ENCODE measurements at regions not wholly inside any gene's neighbourhood (a gene's known extent, or its start where the extent isn't known, plus 50 kb on each side); places are given as distances from the start of the nearest gene placed in this dataset.
"Not testable (repeated sequence)": the region's sequence is repeated elsewhere in the genome, so short reads cannot be mapped to it uniquely, and the experiment has no call there.

DNA sequence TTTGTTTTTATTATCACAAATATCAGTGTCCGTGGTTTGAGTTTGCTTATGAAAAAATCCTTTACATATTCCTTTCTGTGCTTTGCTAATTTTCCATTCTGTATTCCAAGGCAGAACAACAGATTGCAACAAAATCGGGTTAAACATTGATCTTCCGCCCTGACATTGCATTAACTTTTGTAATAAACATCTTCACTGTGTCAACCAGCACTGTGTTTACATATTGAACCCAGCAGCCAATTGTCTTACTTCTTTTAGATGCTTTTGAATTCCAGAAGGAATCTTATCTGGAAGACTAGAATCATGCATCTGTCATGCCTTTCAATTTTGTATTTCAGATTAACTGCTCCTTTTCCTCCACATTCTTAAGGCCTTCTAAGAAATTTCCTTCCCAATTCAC lies 147.8 kb upstream of the CXXC4 start:
- no peak for DNase-seq
- in situ Hi-C loops (cut with HindIII; ENCODE audit: low pct_ligation_motif_present, low pct_unique_long_range_greater_than_20kb, low sequenced_read_pairs), result no loop called here

DNA sequence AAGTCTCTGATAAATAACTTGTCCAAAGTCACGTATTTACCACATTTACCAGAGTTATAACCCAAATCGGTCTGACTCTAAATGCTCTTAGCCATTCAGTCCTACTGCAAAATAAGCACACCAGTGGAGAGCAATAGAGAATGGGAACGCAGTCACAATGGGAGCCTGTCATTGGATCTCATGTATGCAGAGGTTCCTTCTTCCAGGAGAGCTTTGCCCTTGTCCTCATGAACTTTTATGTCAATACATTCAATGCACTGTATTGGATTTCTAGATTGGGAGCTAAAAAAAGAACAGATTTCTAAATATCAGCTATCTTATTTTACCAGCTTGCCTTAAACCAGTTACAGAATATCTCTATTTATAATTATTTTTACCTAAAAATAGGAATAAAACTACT lies 149.1 kb upstream of the CXXC4 start:
- in situ Hi-C loops (cut with HindIII; ENCODE audit: low pct_ligation_motif_present, low pct_unique_long_range_greater_than_20kb, low sequenced_read_pairs), result no loop called here
- no peak for DNase-seq

DNA sequence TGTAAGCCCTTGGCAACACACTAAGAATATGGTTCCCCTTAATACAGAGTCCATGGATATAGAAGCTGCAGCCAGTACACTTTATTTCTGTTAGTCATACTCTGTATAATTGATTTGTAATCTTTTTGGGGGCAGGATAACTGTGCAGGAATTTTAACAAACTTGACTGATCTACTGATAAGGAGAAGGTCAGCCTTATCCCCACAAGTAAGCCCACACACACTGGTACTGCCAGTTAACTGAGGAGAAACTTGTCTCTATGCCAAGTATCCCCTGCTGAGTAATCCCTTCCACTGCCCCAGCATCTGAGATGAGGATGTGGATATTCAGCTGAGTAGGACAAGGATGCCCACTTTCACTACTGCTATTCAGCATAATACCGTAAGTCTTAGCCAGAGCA lies 154.9 kb upstream of the CXXC4 start:
- no peak for DNase-seq
- in situ Hi-C loops (cut with HindIII; ENCODE audit: low pct_ligation_motif_present, low pct_unique_long_range_greater_than_20kb, low sequenced_read_pairs), result no loop called here

DNA sequence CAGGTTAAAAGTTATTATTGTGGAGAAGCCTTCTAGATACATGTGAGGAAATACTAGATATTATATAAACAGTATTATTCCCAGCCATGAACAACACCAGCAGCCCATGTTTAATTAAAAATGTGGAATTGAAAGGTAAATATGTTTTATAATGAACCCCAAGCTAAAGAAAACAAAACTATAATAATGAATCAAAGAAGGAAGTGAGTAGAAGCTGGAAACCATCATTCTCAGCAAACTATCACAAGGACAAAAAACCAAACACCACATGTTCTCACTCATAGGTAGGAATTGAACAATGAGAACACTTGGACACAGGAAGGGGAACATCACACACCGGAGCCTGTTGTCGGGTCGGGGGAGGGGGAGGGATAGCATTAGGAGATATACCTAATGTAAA lies 167.6 kb upstream of the CXXC4 start:
- DNase-seq; in situ Hi-C loops (cut with HindIII; ENCODE audit: low pct_ligation_motif_present, low pct_unique_long_range_greater_than_20kb, low sequenced_read_pairs): not testable (repeated sequence)

DNA sequence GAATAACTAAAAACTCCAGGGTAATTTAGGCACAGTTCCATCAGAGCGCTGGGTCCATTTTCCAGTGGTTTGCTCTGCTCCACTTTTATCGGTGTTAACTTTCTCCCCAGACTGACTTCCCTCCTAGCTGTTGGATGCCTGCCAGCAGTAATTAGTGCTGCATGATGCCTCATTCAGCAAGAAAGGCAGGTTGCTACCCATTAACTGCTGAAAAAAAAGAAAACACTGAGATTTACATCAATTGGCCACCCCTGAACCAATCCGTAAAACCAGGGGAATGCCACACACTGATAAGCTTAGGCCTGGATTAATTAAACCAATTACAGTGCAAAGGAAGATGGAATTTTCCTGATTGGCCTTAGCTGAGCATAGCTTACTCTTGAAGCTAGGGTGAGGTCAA lies 182.4 kb upstream of the CXXC4 start:
- in situ Hi-C loops (cut with HindIII; ENCODE audit: low pct_ligation_motif_present, low pct_unique_long_range_greater_than_20kb, low sequenced_read_pairs), result no loop called here
- DNase-seq, result no peak

DNA sequence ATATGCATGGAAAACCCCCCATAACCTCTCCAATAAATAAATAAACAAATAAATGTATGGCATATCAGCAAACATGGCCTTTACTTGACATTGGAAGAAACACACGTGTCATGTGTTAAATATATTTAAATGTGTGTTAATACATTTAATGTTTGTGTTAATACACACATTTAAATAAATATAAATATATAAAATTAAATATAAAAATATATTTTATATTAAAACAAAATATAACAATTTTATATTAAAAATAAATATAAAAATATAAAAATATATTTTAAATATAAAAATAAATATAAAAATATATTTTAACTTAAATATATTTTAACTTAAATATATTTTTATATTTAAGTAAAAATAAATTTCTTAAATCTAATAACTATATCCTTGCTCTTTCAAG lies 187.6 kb upstream of the CXXC4 start:
- DNase-seq, result no peak
- in situ Hi-C loops (cut with HindIII; ENCODE audit: low pct_ligation_motif_present, low pct_unique_long_range_greater_than_20kb, low sequenced_read_pairs), result no loop called here

DNA sequence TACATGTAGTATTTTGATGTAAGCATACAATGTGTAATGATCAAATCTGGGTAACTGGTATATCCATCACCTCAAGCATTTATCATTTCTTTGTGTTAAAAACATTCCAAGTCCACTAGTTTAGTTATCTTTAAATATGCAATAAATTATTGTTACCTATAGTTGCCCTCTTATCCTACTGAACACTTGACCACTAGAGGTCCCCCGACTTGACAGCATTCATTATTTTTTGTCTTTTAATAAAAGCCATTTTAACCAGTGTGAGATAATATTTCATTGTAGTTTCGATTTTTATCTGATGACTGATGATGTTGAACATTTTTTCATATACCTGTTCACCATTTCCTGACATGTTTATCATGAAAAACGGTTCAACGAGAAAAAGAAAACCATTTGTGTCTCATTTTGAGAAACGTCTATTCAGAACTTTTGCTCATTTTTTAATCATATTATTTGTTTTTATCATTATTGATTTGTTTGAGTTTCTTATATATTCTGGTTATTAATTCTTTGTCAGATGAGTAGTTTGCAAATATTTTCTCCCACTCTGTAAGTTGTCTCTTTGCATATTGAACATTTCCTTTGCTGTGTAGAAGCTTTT lies 199.0 kb upstream of the CXXC4 start:
- DNase-seq, result peak; percentile 27
- in situ Hi-C loops (cut with HindIII; ENCODE audit: low pct_ligation_motif_present, low pct_unique_long_range_greater_than_20kb, low sequenced_read_pairs), result no loop called here

DNA sequence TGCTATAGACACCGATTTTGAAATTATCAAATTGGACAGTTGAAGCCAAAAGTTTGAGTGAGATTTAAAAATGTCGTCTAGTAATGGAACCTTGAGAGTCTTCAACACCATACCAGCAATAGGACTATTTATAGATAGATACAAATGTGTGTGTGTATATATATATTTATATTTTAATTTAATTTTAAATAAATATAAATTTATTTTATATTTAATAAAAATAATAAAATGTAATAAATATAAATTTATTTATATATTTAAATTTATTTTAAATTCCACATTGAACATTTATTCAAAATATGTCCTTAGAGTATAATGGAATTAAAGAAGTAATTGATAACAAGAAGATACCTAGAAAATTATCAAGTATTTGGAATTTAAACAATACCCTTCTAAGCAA lies 221.9 kb upstream of the CXXC4 start:
- DNase-seq, result no peak
- in situ Hi-C loops (cut with HindIII; ENCODE audit: low pct_ligation_motif_present, low pct_unique_long_range_greater_than_20kb, low sequenced_read_pairs), result no loop called here

DNA sequence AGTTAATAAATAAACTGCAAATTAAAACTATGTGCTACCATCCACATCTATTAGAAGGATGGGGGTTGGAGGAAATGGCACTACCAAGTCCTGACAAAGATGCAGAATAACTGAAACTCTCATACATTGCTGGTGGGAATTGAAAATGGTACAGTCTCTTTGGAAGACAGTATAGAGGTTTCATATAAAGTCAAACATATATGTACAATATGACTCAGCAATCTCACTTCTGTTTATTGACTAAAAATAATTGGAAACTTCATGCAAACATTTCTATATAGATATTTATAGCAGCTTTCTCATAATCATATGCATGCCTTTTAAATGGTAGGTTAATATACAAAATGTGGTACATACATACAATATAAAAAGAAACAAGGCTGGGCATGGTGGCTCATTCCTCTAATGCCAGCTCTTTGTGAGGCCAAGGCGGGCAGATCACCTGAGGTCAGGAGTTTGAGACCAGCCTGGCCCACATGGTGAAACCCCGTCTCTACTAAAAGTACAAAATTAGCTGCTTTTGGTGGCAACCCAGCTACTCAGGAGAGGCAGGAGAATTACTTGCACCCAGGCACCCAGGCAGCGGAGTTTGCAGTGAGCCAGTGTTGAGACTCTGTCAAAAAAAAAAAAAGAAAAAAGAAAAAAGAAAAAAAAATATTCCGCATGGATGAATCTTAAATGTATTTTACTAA lies 225.0 kb upstream of the CXXC4 start:
- in situ Hi-C loops (cut with HindIII; ENCODE audit: low pct_ligation_motif_present, low pct_unique_long_range_greater_than_20kb, low sequenced_read_pairs), result no loop called here
- no peak for DNase-seq

DNA sequence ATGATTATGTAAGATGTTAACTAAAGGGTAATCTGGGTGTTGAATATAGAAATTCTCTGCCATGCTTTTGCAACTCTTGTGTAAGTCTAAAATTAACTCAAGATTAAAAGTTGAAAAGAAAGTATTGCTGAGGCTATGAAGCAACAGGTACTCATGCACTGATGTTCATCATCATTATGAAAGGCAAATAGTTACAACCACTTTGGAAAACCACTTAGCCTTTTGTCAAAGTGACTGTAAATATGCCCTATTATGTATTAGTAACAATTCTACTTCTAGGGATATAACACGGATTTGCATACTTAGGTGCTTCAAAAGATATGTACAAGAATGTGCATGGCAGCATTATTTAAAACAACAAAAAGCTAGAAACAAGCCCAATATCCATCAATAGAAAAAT lies 227.8 kb upstream of the CXXC4 start:
- in situ Hi-C loops (cut with HindIII; ENCODE audit: low pct_ligation_motif_present, low pct_unique_long_range_greater_than_20kb, low sequenced_read_pairs), result no loop called here
- DNase-seq, result no peak

DNA sequence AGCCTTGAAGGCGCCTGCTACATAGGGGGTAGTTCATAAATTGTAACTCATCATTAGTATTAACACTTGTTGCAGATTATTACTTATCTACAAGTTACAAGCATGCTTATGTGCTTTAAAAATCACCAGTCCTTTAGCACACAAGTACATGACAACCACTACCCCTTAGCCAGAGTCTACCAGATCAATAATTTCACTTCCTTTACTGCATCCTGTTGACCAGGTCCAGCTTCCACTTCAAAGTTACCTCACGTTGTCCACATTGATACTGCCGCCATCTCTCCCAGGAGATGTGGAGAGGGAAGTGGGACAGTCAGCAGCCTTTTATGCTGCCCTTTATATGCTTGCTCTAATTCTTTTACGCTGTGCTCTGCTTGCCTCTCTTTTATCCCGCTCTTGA lies 231.3 kb upstream of the CXXC4 start:
- in situ Hi-C loops (cut with HindIII; ENCODE audit: low pct_ligation_motif_present, low pct_unique_long_range_greater_than_20kb, low sequenced_read_pairs), result no loop called here
- no peak for DNase-seq

DNA sequence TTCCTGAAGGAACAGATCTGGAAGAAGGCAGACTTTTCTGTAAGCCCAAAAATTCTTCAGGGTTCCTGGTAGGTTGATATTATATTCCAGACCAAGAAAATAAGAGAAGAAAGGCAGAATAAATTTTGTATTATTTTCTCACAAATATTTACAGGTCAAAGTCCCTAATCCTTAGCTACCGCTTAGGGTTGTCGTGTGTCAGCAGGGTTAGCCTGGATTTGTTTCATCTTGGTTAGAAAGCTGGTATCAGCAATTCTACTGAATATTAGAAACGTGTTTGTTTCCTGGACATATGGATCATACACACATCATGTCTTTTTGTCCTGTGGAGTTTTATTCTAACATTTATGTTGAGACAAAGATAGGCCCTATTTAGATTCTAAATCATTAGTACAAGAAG lies 232.9 kb upstream of the CXXC4 start:
- in situ Hi-C loops (cut with HindIII; ENCODE audit: low pct_ligation_motif_present, low pct_unique_long_range_greater_than_20kb, low sequenced_read_pairs), result no loop called here
- no peak for DNase-seq

DNA sequence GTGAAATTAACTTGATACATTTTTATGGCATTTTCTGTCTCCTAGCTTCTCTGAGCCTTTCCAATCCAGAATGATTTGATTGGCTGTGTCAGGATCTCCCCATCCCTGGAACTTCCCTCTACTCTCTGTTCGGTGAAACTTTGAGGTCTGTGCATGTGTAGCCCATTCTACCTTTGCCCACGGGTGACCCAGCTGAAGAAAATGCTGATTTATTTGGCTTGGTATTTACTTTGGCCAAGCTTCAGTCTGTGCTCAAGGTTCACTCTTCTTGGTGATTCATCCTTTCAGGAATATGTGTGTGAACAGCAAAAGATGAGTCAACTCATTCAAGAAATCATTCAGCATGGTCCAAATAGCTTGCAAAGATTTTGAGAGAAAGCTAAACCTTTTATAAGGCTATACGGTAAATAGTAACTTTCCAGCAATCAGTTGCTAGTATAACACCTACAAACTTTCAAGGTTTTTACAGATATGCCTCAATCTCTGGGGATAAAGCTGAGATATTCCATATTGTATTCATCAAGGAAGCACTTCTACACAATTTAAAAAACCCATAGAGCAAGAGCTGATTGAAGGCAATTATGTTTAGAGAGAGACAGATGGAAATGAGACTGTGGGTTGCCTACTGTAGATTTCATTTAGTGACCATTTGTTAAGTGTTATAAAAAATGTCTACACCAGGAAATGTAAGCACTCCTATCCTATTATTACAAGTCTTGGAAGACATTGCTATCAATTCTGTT lies 233.9 kb upstream of the CXXC4 start:
- in situ Hi-C loops (cut with HindIII; ENCODE audit: low pct_ligation_motif_present, low pct_unique_long_range_greater_than_20kb, low sequenced_read_pairs), result no loop called here
- DNase-seq, result peak; percentile 82

DNA sequence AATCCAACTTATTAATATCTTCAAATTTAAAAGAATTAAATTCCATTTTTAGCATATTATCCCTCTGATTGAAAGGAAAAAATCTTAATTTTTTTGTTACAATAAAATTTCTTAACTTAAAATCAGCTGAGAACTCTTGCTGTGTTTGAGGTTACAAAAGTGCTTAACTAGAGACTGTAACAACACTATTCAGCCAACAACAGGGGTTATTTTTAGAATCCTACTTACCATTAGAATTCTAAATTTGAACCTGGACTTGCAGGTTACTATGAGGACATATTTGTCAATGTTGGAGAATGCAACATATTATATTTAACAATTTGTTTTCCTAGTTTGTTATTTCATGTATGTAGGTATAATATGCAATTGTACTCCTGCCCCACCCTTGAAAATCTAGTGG lies 238.1 kb upstream of the CXXC4 start:
- in situ Hi-C loops (cut with HindIII; ENCODE audit: low pct_ligation_motif_present, low pct_unique_long_range_greater_than_20kb, low sequenced_read_pairs), result no loop called here
- DNase-seq, result no peak

DNA sequence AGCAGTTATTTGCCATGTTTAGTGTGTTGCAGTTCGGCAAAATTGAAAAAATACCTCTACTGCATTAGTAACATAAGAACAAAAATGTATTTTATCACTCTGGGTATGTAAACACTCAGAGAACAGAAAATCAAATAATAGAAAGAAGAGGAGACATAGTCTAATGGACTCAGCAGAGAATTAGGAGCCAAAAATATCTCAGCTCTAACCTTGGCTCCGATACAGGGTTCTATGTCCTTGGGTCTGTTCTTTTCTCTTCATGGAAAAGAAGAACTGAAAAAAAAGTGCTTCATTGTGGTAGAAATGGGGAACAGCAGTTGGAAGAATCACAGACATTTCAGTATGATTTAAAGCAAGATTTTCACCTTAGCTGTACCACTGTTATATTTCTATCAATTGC lies 240.5 kb upstream of the CXXC4 start:
- in situ Hi-C loops (cut with HindIII; ENCODE audit: low pct_ligation_motif_present, low pct_unique_long_range_greater_than_20kb, low sequenced_read_pairs), result no loop called here
- DNase-seq, result no peak

DNA sequence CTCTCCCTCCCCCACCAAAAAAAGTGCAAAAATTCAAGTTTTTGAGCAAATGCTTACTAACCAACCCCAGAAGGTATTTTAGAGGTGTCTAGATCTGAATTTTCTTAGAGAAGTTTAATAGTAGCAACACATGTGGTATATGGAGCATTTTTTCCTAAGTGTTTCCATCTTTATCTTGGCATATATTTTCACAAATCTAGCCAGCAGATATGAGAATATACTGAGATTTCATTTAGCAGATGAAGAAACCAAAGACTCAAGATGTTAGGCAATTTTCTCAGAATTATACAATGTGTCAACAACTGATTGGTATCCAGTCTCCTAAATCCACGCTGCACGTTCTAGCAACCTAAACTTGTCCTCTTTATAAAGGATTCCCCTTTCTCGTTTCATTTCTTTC lies 245.5 kb upstream of the CXXC4 start:
- in situ Hi-C loops (cut with HindIII; ENCODE audit: low pct_ligation_motif_present, low pct_unique_long_range_greater_than_20kb, low sequenced_read_pairs), result no loop called here
- DNase-seq, result no peak

DNA sequence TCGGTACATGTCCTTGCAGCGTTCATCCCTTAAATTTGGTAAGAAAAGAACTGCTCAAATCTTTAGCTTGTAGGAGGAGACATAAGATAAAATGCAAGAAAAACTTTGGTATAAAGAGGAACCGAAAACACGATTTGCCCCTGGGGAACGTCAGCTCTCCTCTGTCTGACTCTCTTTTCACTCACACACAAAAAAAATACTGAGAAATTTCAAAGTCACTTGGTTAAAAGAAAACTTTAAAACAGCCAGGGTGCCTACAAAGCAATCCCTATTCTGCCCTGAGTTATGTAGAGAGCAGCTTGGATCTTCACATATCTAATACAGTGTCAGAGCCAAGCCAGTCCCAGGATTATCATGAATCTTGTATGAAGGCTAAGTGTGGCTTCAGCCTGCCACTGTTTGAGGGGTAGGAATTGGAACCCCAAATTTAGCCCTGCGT lies 248.5 kb upstream of the CXXC4 start:
- DNase-seq, result no peak
- in situ Hi-C loops (cut with HindIII; ENCODE audit: low pct_ligation_motif_present, low pct_unique_long_range_greater_than_20kb, low sequenced_read_pairs), result no loop called here

DNA sequence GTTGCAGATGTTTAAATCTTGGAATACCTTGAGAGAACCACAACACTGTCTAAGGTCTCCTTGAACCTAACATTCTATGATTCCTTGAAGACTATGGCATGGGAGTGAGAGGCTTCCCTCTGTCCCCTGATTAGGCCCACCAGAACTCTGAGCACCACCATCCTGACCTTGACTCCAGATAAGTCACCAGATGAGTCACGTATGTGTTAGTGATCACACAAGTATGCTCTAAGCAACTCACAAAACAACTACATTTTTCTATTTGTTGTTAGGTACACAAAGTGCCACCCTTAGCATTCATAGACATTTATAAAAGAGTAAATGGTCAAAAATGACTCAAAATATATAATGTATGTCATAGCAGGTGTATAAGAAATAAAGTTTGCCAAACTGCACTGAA lies 252.9 kb upstream of the CXXC4 start:
- in situ Hi-C loops (cut with HindIII; ENCODE audit: low pct_ligation_motif_present, low pct_unique_long_range_greater_than_20kb, low sequenced_read_pairs), result no loop called here
- peak; percentile 6 for DNase-seq

DNA sequence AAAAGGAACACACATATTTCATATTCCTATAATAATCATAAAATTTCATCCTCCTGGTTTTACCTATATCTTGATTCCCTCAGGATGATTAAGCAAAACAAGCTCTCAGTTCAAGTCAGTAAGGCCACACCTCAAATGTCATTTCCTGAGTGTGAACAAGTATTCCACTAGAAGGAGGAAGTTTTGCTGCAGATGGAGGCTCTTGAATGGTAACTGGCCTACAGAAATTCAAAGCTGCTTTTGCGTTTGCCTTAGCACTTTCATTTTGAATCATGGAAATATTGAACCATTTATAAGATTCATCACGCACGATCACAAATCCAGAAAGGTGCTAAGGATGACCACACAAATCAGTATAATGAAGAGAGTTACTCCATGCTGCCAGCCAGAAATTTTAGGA lies 254.4 kb upstream of the CXXC4 start:
- in situ Hi-C loops (cut with HindIII; ENCODE audit: low pct_ligation_motif_present, low pct_unique_long_range_greater_than_20kb, low sequenced_read_pairs), result no loop called here
- DNase-seq, result no peak

DNA sequence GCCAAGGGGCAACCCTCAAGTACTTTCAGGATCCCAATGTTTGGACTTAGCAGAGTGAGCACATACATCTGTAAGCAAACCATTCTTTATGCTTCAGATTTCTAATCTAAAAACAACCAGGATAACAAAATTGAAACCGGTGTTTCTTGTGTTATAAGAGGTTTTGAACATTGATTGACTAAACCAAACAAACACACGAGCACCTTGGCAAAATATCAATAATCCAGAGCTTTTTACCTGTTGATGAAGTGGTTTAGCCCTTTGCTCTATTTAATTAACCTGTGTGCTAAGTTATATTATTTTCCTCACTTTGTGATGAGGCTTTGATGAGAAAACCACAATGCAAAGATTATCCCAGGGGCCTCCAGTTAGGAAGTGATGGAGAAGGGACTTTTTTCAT lies 255.3 kb upstream of the CXXC4 start:
- in situ Hi-C loops (cut with HindIII; ENCODE audit: low pct_ligation_motif_present, low pct_unique_long_range_greater_than_20kb, low sequenced_read_pairs), result no loop called here
- no peak for DNase-seq
